GM12878 (cell line): ENCODE measurements at regions not wholly inside any gene's neighbourhood (a gene's known extent, or its start where the extent isn't known, plus 50 kb on each side); places are given as distances from the start of the nearest gene placed in this dataset.

ENCODE experiments used
- ATAC-seq: fragments of 200-7000 bp; cut with Tn5 transposase; 3 replicates; pipeline ENCODE4 v1.9.1; 2020; ENCODE audit warnings: mild to moderate bottlenecking, moderate library complexity
- BruUV-seq: library from RNA; stranded (reverse); fragments of 400-500 nt; replicated peaks from 2 replicates; lab custom pipeline; 2021; lab: Mats Ljungman, UMichigan
- CTCF ChIA-PET: fragments of 300-600 bp; sonication (Branson Sonifier 250); formaldehyde crosslinking; extraction: SDS; loops from one replicate; lab custom pipeline; 2021; ENCODE audit warnings: inconsistent platforms; lab: Yijun Ruan, JAX
- POLR2A ChIA-PET: fragments of 350-600 bp; formaldehyde crosslinking; extraction: SDS; loops from one replicate; lab custom pipeline; 2021; ENCODE audit warnings: inconsistent platforms; lab: Charles Lee
- RAD21 ChIA-PET: fragments of 300-600 bp; sonication (Branson Sonifier 250); formaldehyde crosslinking; loops from one replicate; lab custom pipeline; 2023; ENCODE audit warnings: antibody characterized with exemption; ENCODE audit not compliant: unreplicated experiment; lab: Charles Lee
- SMC1A ChIA-PET: fragments of 300-600 bp; sonication (Branson Sonifier 250); formaldehyde crosslinking; loops from one replicate; lab custom pipeline; 2023; ENCODE audit not compliant: unreplicated experiment, uncharacterized antibody; lab: Charles Lee
- DNase-seq: peaks from one replicate; pipeline ENCODE4 v3.0.0-alpha.2; 2011; ENCODE audit warnings: low read depth, low spot score
- FAIRE-seq: peaks from 3 replicates; lab custom pipeline; 2011; peaks lifted over from hg19 to GRCh38; lab: Jason Lieb, UNC
- H2AFZ ChIP-seq: 2 replicates; pipeline ENCODE4 v1.6.0; 2011; ENCODE audit warnings: low read depth, low read length, control low read depth; ENCODE audit not compliant: control insufficient read depth
- H3K27ac ChIP-seq: 2 replicates; pipeline ENCODE4 v1.5.1; 2011; ENCODE audit warnings: control low read depth; ENCODE audit not compliant: control insufficient read depth, insufficient read depth
- H3K27me3 ChIP-seq, 2 experiments: replicated peaks in 1 of 2; 2 replicates each; pipeline versions ENCODE4 v1.6.0 to v1.6.1; 2011; ENCODE audit warnings: low read length in 1 of 2; ENCODE audit not compliant: control insufficient read depth in 2 of 2, insufficient read depth in 2 of 2
- H3K36me3 ChIP-seq, 2 experiments: 2 replicates each; pipeline ENCODE4 v1.5.1; 2011; ENCODE audit warnings: low read length in 1 of 2; ENCODE audit not compliant: control insufficient read depth in 2 of 2, insufficient read depth in 2 of 2
- H3K4me1 ChIP-seq: 2 replicates; pipeline ENCODE4 v1.6.1; 2011; ENCODE audit warnings: mild to moderate bottlenecking, low read length, moderate library complexity, mixed read lengths; ENCODE audit not compliant: control insufficient read depth, insufficient read depth
- H3K4me2 ChIP-seq: 2 replicates; pipeline ENCODE4 v1.6.0; 2011; ENCODE audit warnings: control low read depth; ENCODE audit not compliant: control insufficient read depth, insufficient read depth
- H3K4me3 ChIP-seq: fragments of 200-600 bp; sonication (generic); 2 replicates; pipeline ENCODE4 v1.5.1; 2016
- H3K79me2 ChIP-seq: 2 replicates; pipeline ENCODE4 v1.6.0; 2011; ENCODE audit warnings: low read length; ENCODE audit not compliant: control insufficient read depth, insufficient read depth
- H3K9ac ChIP-seq: 2 replicates; pipeline ENCODE4 v1.8.0; 2011; ENCODE audit warnings: low read length, control low read depth, mixed read lengths; ENCODE audit not compliant: control insufficient read depth, insufficient read depth
- H3K9me3 ChIP-seq: replicated peaks from 3 replicates; pipeline ENCODE4 v1.5.1; 2011; ENCODE audit warnings: mild to moderate bottlenecking, low read length; ENCODE audit not compliant: control insufficient read depth, insufficient read depth
- H4K20me1 ChIP-seq: 2 replicates; pipeline ENCODE4 v1.6.0; 2011; ENCODE audit not compliant: control insufficient read depth, insufficient read depth
- ATF7 ChIP-seq: fragments of 450-650 bp; IDR thresholded peaks from 2 replicates; pipeline ENCODE4 v1.6.1; 2016; ENCODE audit warnings: low read depth, mild to moderate bottlenecking
- CHD1 ChIP-seq: IDR thresholded peaks from 2 replicates; pipeline ENCODE4 v1.6.1; 2012; ENCODE audit warnings: low read depth, low read length, improper control_type of control experiment
- CHD2 ChIP-seq: IDR thresholded peaks from 2 replicates; pipeline ENCODE4 v1.6.1; 2011; ENCODE audit warnings: low read depth, low read length, improper control_type of control experiment, borderline replicate concordance
- CREB1 ChIP-seq: IDR thresholded peaks from 2 replicates; pipeline ENCODE4 v1.6.1; 2012; ENCODE audit warnings: low read depth, mild to moderate bottlenecking, inconsistent platforms
- MYC ChIP-seq: IDR thresholded peaks from 2 replicates; pipeline ENCODE4 v1.6.1; 2011; ENCODE audit warnings: mild to moderate bottlenecking, low read length, moderate library complexity, inconsistent platforms; ENCODE audit not compliant: insufficient read depth, insufficient replicate concordance, insufficient read length, severe bottlenecking
- NFIC ChIP-seq: IDR thresholded peaks from 2 replicates; pipeline ENCODE4 v1.6.1; 2012; ENCODE audit warnings: low read depth, mild to moderate bottlenecking, inconsistent platforms, low read length, moderate library complexity
- PML ChIP-seq: IDR thresholded peaks from 2 replicates; pipeline ENCODE4 v1.6.1; 2012; ENCODE audit warnings: low read length, inconsistent platforms
- RCOR1 ChIP-seq: conservative IDR thresholded peaks from 2 replicates; pipeline ENCODE4 v1.6.1; 2012; ENCODE audit warnings: low read depth, low read length, improper control_type of control experiment
- SIN3A ChIP-seq: IDR thresholded peaks from 2 replicates; pipeline ENCODE4 v1.6.1; 2012; ENCODE audit warnings: low read depth, low read length, improper control_type of control experiment
- SIX5 ChIP-seq: IDR thresholded peaks from 2 replicates; pipeline ENCODE4 v1.6.1; 2011; ENCODE audit warnings: mild to moderate bottlenecking, low read depth, low read length, moderate library complexity; ENCODE audit not compliant: severe bottlenecking
- SKIL ChIP-seq: fragments of 450-650 bp; IDR thresholded peaks from 2 replicates; pipeline ENCODE4 v1.6.1; 2017; ENCODE audit warnings: mild to moderate bottlenecking, low read depth, inconsistent platforms; ENCODE audit not compliant: poor library complexity, severe bottlenecking
- SUZ12 ChIP-seq: fragments of 200-600 bp; sonication (generic); IDR thresholded peaks from one replicate; pipeline ENCODE4 v1.6.1; 2018; ENCODE audit warnings: antibody characterized with exemption, mild to moderate bottlenecking; ENCODE audit not compliant: unreplicated experiment
- TAF1 ChIP-seq: IDR thresholded peaks from 2 replicates; pipeline ENCODE4 v1.6.1; 2011; ENCODE audit warnings: mild to moderate bottlenecking, low read depth, low read length, borderline replicate concordance
- TCF7 ChIP-seq: IDR thresholded peaks from 2 replicates; pipeline ENCODE4 v1.6.1; 2014; ENCODE audit warnings: antibody characterized with exemption, borderline replicate concordance
- ZNF274 ChIP-seq: IDR thresholded peaks from one replicate; pipeline ENCODE4 v1.8.0; 2011; ENCODE audit not compliant: insufficient read length, insufficient read depth
- ZZZ3 ChIP-seq: IDR thresholded peaks from 2 replicates; pipeline ENCODE4 v1.6.1; 2011; ENCODE audit warnings: low read depth; ENCODE audit not compliant: control insufficient read depth, insufficient read length
- WGBS: methylation state at CpG from one replicate; pipeline ENCODE4 v1.1.6; 2016; ENCODE audit warnings: low lambda C conversion rate; ENCODE audit not compliant: insufficient replicate concordance, insufficient coverage; ENCODE audit errors: missing lambda C conversion rate; 5-methylcytosine and 5-hydroxymethylcytosine counted together
- in situ Hi-C: fragments of 300-500 bp; cut with MboI; formaldehyde crosslinking; loops from 9 replicates; pipeline ENCODE4 v1.14.3; 2018; ENCODE audit warnings: mixed read lengths
- intact Hi-C: fragments of 100-400 bp; cut with micrococcal nuclease; formaldehyde crosslinking; loops from one replicate; pipeline ENCODE4 v1.14.2; 2022; ENCODE audit not compliant: unreplicated experiment

- WGBS: 15% methylated on average over 5 of the region's 5 CpGs
- CTCF ChIA-PET: no interaction called here
These were observed 130.0 kb upstream of the MTNR1B start for GRCh38 chr11:92839450-92839849.

More at GRCh38 chr11:92839450-92839849, 130.0 kb upstream of the MTNR1B start:
- BruUV-seq: no TSS peak
- POLR2A ChIA-PET: no interaction called here
- no peak overlapping the region for H3K4me2 ChIP-seq
- no peak overlapping the region for H3K27ac ChIP-seq
- H3K9ac ChIP-seq: no peak overlapping the region
- no peaks in the 10 kb centered on the region for H3K36me3 ChIP-seq
- FAIRE-seq (no peak), ATAC-seq (no peak), DNase-seq (no peak)
- intact Hi-C loops (no loop called here), in situ Hi-C loops (no loop called here)
- no peaks in the 10 kb centered on the region for H3K27me3 ChIP-seq
- no peak overlapping the region for H3K4me3 ChIP-seq
- SMC1A ChIA-PET: interaction anchor here (0.6 kb wide), 1 partner anchor 276 kb away, joined by 3 read pairs; no protein-coding TSS in a partner anchor
- no peaks in the 10 kb centered on the region for H3K79me2 ChIP-seq
- RAD21 ChIA-PET: no interaction called here
- H3K9me3 ChIP-seq: no peaks in the 10 kb centered on the region
- no peak for TF ChIP-seq RCOR1
- TF ChIP-seq SIN3A: no peak
- TF ChIP-seq ZZZ3: no peak
- TF ChIP-seq SUZ12: no peak
- TF ChIP-seq PML: no peak
- TF ChIP-seq ZNF274: no peak
- no peak for TF ChIP-seq CHD2
- no peak for TF ChIP-seq SIX5
- no peak for TF ChIP-seq MYC
- no peak for TF ChIP-seq CREB1
- TF ChIP-seq TAF1: no peak
- TF ChIP-seq CHD1: no peak
- TF ChIP-seq SKIL: no peak
- TF ChIP-seq ATF7: no peak
- TF ChIP-seq NFIC: no peak
- no peak for TF ChIP-seq TCF7
- no peak overlapping the region for H2AFZ ChIP-seq
- H4K20me1 ChIP-seq: no peaks in the 10 kb centered on the region
- no peaks in the 10 kb centered on the region for H3K4me1 ChIP-seq
